Upper lobe of left lung (tissue), 4 donors: ENCODE measurements at regions not wholly inside any gene's neighbourhood (a gene's known extent, or its start where the extent isn't known, plus 50 kb on each side); places are given as distances from the start of the nearest gene placed in this dataset.

Experiments
- POLR2AphosphoS5 ChIP-seq, 2 donors: sonication (generic); formaldehyde crosslinking; IDR thresholded peaks; one replicate each; pipeline ENCODE4 v1.5.1; 2017; ENCODE audit warnings: antibody characterized with exemption in 2 of 2
- TF ChIP-seq, protein P1 (sequence below), 6 experiments: fragments of 450-650 bp in 4 of 6; fragments of 200-600 bp in 2 of 6; sonication (generic) in 2 of 6; IDR thresholded peaks; one replicate each; pipeline ENCODE4 v1.5.1; 2016 to 2019; ENCODE audit warnings: antibody characterized with exemption in 6 of 6

DNA sequence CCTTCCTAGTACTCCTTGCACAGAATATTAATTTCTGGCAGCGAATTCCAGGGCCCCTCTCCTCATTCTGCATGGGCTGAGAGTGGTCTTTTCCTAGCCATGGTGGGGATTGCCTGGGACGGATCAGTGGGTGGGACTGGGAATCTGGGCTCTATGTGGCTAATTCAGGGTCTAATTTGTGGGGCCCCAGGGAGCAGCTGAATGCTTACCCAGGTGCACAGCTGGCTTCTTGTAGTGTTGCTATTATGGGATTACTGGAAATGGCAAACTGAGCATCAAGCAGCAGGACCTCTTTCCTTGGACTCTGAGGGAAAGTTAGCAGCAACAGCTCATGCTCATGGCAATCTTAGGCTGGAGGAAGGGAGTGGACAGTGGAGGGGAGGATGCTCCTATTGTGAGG, 187.1 kb upstream of the CACNA1E start:
- no peak for TF ChIP-seq POLR2AphosphoS5 (IDR thresholded peaks at IDR 0.05)
- TF ChIP-seq, protein P1, sequence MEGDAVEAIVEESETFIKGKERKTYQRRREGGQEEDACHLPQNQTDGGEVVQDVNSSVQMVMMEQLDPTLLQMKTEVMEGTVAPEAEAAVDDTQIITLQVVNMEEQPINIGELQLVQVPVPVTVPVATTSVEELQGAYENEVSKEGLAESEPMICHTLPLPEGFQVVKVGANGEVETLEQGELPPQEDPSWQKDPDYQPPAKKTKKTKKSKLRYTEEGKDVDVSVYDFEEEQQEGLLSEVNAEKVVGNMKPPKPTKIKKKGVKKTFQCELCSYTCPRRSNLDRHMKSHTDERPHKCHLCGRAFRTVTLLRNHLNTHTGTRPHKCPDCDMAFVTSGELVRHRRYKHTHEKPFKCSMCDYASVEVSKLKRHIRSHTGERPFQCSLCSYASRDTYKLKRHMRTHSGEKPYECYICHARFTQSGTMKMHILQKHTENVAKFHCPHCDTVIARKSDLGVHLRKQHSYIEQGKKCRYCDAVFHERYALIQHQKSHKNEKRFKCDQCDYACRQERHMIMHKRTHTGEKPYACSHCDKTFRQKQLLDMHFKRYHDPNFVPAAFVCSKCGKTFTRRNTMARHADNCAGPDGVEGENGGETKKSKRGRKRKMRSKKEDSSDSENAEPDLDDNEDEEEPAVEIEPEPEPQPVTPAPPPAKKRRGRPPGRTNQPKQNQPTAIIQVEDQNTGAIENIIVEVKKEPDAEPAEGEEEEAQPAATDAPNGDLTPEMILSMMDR (IDR thresholded peaks at IDR 0.05) = no peak
